Epithelial cell of prostate (primary cell): ENCODE measurements at regions not wholly inside any gene's neighbourhood (a gene's known extent, or its start where the extent isn't known, plus 50 kb on each side); places are given as distances from the start of the nearest gene placed in this dataset.

Experiments
- DNase-seq: peaks from one replicate; pipeline ENCODE4 v3.0.0-alpha.2; 2011; ENCODE audit warnings: low read depth, low spot score
- H3K27ac ChIP-seq: fragments of 450-650 bp; 2 replicates; pipeline ENCODE4 v1.5.1; 2017; ENCODE audit warnings: mild to moderate bottlenecking

- no peak for DNase-seq
Observed at GRCh38 chr3:111336511-111336910, 205.5 kb upstream of the CD96 start.

GRCh38 chr3:111338059-111338698 lies 203.8 kb upstream of the CD96 start:
- H3K27ac ChIP-seq: no peak overlapping the region
- peak; percentile 18 for DNase-seq

More at GRCh38 chr3:111336511-111336910, 205.5 kb upstream of the CD96 start:
- H3K27ac ChIP-seq: no peak overlapping the region

- DNase-seq: no peak
- no peak overlapping the region for H3K27ac ChIP-seq
Observed at GRCh38 chr3:111339017-111339416, 203.0 kb upstream of the CD96 start.

GRCh38 chr3:111351334-111351733 lies 190.7 kb upstream of the CD96 start:
- DNase-seq: no peak
- no peak overlapping the region for H3K27ac ChIP-seq

- H3K27ac ChIP-seq: no peak overlapping the region
- no peak for DNase-seq
Observed at GRCh38 chr3:111352585-111352984, 189.4 kb upstream of the CD96 start.

GRCh38 chr3:111359261-111360030 lies 182.6 kb upstream of the CD96 start:
- no peak for DNase-seq
- H3K27ac ChIP-seq: no peak overlapping the region

- H3K27ac ChIP-seq: no peak overlapping the region
- DNase-seq: no peak
Observed at GRCh38 chr3:111362381-111363009, 179.5 kb upstream of the CD96 start.

- no peak for DNase-seq
Observed at GRCh38 chr3:111366515-111366914, 175.5 kb upstream of the CD96 start.

GRCh38 chr3:111368056-111368455 lies 173.9 kb upstream of the CD96 start:
- DNase-seq: no peak
- no peak overlapping the region for H3K27ac ChIP-seq

More at GRCh38 chr3:111366515-111366914, 175.5 kb upstream of the CD96 start:
- no peak overlapping the region for H3K27ac ChIP-seq

- DNase-seq: no peak
- H3K27ac ChIP-seq: peak overlapping the region; percentile 7
Observed at GRCh38 chr3:111369958-111370357, 172.0 kb upstream of the CD96 start.

GRCh38 chr3:111373239-111373638 lies 168.8 kb upstream of the CD96 start:
- no peak overlapping the region for H3K27ac ChIP-seq
- DNase-seq: no peak

GRCh38 chr3:111373861-111374260 lies 168.1 kb upstream of the CD96 start:
- peak; percentile 6 for DNase-seq

GRCh38 chr3:111385971-111386495 lies 156.0 kb upstream of the CD96 start:
- no peak overlapping the region for H3K27ac ChIP-seq
- DNase-seq: no peak

More at GRCh38 chr3:111373861-111374260, 168.1 kb upstream of the CD96 start:
- H3K27ac ChIP-seq: no peak overlapping the region

GRCh38 chr3:111392894-111393398 lies 149.1 kb upstream of the CD96 start:
- peak; percentile 95 for DNase-seq
- peak overlapping the region; percentile 66 for H3K27ac ChIP-seq

GRCh38 chr3:111412656-111413055 lies 129.3 kb upstream of the CD96 start:
- no peak for DNase-seq
- no peak overlapping the region for H3K27ac ChIP-seq

GRCh38 chr3:111414531-111414930 lies 127.5 kb upstream of the CD96 start:
- DNase-seq: no peak
- no peak overlapping the region for H3K27ac ChIP-seq

- DNase-seq: no peak
- no peak overlapping the region for H3K27ac ChIP-seq
Observed at GRCh38 chr3:111415018-111415417, 127.0 kb upstream of the CD96 start.

GRCh38 chr3:111418391-111418790 lies 123.6 kb upstream of the CD96 start:
- H3K27ac ChIP-seq: no peak overlapping the region
- DNase-seq: no peak

- no peak for DNase-seq
- no peak overlapping the region for H3K27ac ChIP-seq
Observed at GRCh38 chr3:111428301-111428700, 113.7 kb upstream of the CD96 start.

- H3K27ac ChIP-seq: no peak overlapping the region
- no peak for DNase-seq
Observed at GRCh38 chr3:111434941-111435622, 106.9 kb upstream of the CD96 start.
